SK-N-MC (cell line): ENCODE measurements at regions not wholly inside any gene's neighbourhood (a gene's known extent, or its start where the extent isn't known, plus 50 kb on each side); places are given as distances from the start of the nearest gene placed in this dataset.

Experiments used
- EZH2 ChIP-seq: fragments of 200-600 bp; sonication (generic); IDR thresholded peaks from one replicate; pipeline ENCODE4 v1.6.1; 2017; ENCODE audit warnings: antibody characterized with exemption
- FOXP2 ChIP-seq: optimal IDR thresholded peaks from 2 replicates; pipeline ENCODE3; 2011; ENCODE audit warnings: mild to moderate bottlenecking, moderate library complexity; ENCODE audit not compliant: insufficient read depth; ENCODE audit errors: extremely low read length, control extremely low read depth
- POLR2AphosphoS5 ChIP-seq: IDR thresholded peaks from 2 replicates; pipeline ENCODE4 v1.6.1; 2012; ENCODE audit warnings: mild to moderate bottlenecking, low read depth, low read length, borderline replicate concordance

DNA sequence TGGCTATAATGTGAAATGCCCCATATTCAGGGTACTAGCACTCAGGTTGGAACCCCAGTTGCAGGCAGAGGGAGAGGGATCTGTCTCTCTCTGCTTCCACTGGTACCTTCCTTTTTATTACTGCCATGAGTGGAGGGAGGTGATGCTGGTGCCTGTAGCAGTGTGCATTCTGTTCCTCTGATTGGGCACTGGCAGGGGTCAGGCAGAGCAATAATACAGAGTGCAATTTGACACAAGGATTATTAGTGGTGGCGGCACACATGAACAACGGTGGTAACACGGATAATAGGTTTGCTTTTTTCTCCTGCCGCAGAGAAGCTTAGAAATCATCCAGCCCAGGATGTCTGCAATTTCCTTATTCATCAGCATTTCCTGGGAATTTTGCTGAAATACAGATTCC lies 525.7 kb downstream of the SLC4A3 start:
- no peak for TF ChIP-seq EZH2
- no peak for TF ChIP-seq POLR2AphosphoS5
- no peak for TF ChIP-seq FOXP2
